ENCODE measurements at regions not wholly inside any gene's neighbourhood (a gene's known extent, or its start where the extent isn't known, plus 50 kb on each side); places are given as distances from the start of the nearest gene placed in this dataset.

GRCh38 chr12:107622001-107622400 lies 63.6 kb upstream of the PWP1 start:
- TF ChIP-seq POLR2AphosphoS5 (IDR thresholded peaks at IDR 0.05; ENCODE audit: low read depth, low read length) (no peak), REST (IDR thresholded peaks at IDR 0.05; ENCODE audit: insufficient read depth in 1 of 2, low read depth in 2 of 2, low read length in 2 of 2) (no peak)
